ENCODE measurements at regions not wholly inside any gene's neighbourhood (a gene's known extent, or its start where the extent isn't known, plus 50 kb on each side); places are given as distances from the start of the nearest gene placed in this dataset.
"Not testable (repeated sequence)": the region's sequence is repeated elsewhere in the genome, so short reads cannot be mapped to it uniquely, and the experiment has no call there.

DNA sequence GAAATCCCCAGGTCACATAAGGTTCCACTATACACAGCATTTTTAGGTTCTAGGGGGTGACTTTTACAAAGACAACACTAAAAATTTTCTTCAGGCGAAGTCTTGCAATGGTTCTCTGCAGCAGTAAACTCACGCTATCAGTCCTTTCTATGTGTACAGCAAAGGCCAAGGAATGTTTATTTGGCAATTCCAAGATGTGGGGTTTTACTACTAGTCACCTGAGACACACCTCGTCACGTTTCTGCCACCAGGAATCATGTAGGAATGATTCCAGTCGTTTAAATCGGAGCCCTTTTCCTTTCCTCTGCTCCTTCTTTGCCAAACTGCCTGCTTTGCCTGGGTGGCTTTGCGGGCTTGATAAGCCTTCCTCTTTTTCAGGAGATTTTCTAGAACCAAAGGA is 75.9 kb upstream of the ENPEP start:
- no peaks in the 10 kb centered on the region for H3K9me3 ChIP-seq (ENCODE audit: insufficient read depth, low read depth)
- BruUV-seq (replicated peaks): no TSS peak
- H4K20me1 ChIP-seq (ENCODE audit: insufficient read depth): no peaks in the 10 kb centered on the region
- ChIA-PET CTCF (no interaction called here), POLR2A (ENCODE audit: unreplicated experiment) (no interaction called here)
- no peak overlapping the region for H3K27ac ChIP-seq
- H3K79me2 ChIP-seq (ENCODE audit: low read depth): no peaks in the 10 kb centered on the region
- no peaks in the 10 kb centered on the region for H3K36me3 ChIP-seq (ENCODE audit: low read depth)
- H3K4me1 ChIP-seq (replicated peaks; ENCODE audit: insufficient read depth): no peaks in the 10 kb centered on the region
- no peak overlapping the region for H3K4me2 ChIP-seq
- no peak for DNase-seq
- intact Hi-C loops (cut with micrococcal nuclease; ENCODE audit: unreplicated experiment): no loop called here
- no peak for TF ChIP-seq EZH2 (IDR thresholded peaks at IDR 0.05; ENCODE audit: low read depth)
- TF ChIP-seq, protein P1, sequence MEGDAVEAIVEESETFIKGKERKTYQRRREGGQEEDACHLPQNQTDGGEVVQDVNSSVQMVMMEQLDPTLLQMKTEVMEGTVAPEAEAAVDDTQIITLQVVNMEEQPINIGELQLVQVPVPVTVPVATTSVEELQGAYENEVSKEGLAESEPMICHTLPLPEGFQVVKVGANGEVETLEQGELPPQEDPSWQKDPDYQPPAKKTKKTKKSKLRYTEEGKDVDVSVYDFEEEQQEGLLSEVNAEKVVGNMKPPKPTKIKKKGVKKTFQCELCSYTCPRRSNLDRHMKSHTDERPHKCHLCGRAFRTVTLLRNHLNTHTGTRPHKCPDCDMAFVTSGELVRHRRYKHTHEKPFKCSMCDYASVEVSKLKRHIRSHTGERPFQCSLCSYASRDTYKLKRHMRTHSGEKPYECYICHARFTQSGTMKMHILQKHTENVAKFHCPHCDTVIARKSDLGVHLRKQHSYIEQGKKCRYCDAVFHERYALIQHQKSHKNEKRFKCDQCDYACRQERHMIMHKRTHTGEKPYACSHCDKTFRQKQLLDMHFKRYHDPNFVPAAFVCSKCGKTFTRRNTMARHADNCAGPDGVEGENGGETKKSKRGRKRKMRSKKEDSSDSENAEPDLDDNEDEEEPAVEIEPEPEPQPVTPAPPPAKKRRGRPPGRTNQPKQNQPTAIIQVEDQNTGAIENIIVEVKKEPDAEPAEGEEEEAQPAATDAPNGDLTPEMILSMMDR (conservative IDR thresholded peaks at IDR 0.05): no peak
- no peak overlapping the region for H2AFZ ChIP-seq
- no peaks in the 10 kb centered on the region for H3K27me3 ChIP-seq (ENCODE audit: insufficient read depth, low read depth)
- H3F3A ChIP-seq (ENCODE audit: insufficient read depth, low read depth): no peaks in the 10 kb centered on the region
- no peaks in the 10 kb centered on the region for H3K9me2 ChIP-seq (ENCODE audit: insufficient read depth)
- no peak overlapping the region for H3K4me3 ChIP-seq

DNA sequence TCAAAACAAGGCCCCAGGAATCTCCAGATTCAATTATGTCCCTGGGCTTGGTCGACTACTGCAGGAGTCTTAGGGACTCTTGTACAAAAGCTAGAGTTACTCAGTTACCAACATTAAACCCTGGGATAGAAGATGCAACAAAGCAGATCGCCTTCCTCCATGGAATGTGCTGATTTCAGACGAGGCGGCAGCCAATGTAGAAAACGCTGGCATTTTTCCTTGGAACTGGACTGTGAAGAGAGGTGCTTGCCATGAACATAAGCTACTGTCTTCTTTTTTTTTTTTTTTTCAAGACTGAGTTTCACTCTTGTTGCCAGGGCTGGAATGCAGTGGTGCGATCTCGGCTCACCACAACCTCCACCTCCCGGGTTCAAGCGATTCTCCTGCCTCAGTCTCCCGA is 76.9 kb upstream of the ENPEP start:
- POLR2A ChIA-PET (ENCODE audit: unreplicated experiment); H3K27ac ChIP-seq; H4K20me1 ChIP-seq (ENCODE audit: insufficient read depth); H3F3A ChIP-seq (ENCODE audit: insufficient read depth, low read depth); H3K4me3 ChIP-seq; H3K4me1 ChIP-seq (replicated peaks; ENCODE audit: insufficient read depth); BruUV-seq (replicated peaks); CTCF ChIA-PET; intact Hi-C loops (cut with micrococcal nuclease; ENCODE audit: unreplicated experiment); H3K9me3 ChIP-seq (ENCODE audit: insufficient read depth, low read depth); H3K27me3 ChIP-seq (ENCODE audit: insufficient read depth, low read depth); H3K36me3 ChIP-seq (ENCODE audit: low read depth); H3K9me2 ChIP-seq (ENCODE audit: insufficient read depth); H2AFZ ChIP-seq; DNase-seq; H3K4me2 ChIP-seq; H3K79me2 ChIP-seq (ENCODE audit: low read depth): not testable (repeated sequence)

DNA sequence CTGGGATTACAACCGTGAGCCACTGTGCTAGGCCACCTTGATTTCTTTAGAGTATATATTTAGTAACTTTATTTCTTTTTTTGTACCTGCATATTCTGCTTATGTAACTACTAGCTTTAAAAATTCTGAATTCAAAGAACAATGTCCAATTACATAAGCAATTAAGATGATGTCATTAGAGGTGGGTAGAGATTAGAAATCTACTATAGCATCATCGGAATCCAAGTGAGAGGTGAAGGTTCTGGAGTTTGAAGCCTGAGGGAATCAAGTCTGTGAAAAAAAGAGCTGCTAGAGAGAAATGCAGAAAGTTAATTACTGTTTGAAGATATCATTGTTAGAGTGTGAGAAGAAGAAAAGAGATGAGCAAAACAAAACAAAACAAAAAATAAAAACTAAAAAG is 79.0 kb upstream of the ENPEP start:
- peaks cover 27% of the 10 kb centered on the region for H3K4me1 ChIP-seq (replicated peaks; ENCODE audit: insufficient read depth)
- H3K27ac ChIP-seq: no peak overlapping the region
- no peaks in the 10 kb centered on the region for H4K20me1 ChIP-seq (ENCODE audit: insufficient read depth)
- no peaks in the 10 kb centered on the region for H3K9me2 ChIP-seq (ENCODE audit: insufficient read depth)
- H3K79me2 ChIP-seq (ENCODE audit: low read depth): no peaks in the 10 kb centered on the region
- no peak for DNase-seq
- H2AFZ ChIP-seq: no peak overlapping the region
- no TSS peak for BruUV-seq (replicated peaks)
- H3K9me3 ChIP-seq (ENCODE audit: insufficient read depth, low read depth): no peaks in the 10 kb centered on the region
- no peak overlapping the region for H3K4me2 ChIP-seq
- no peaks in the 10 kb centered on the region for H3K36me3 ChIP-seq (ENCODE audit: low read depth)
- H3K4me3 ChIP-seq: no peak overlapping the region
- CTCF ChIA-PET: no interaction called here
- POLR2A ChIA-PET (ENCODE audit: unreplicated experiment): no interaction called here
- no peak for TF ChIP-seq EZH2 (IDR thresholded peaks at IDR 0.05; ENCODE audit: low read depth)
- TF ChIP-seq, protein P1 (conservative IDR thresholded peaks at IDR 0.05): no peak
- intact Hi-C loops (cut with micrococcal nuclease; ENCODE audit: unreplicated experiment): no loop called here
- no peaks in the 10 kb centered on the region for H3K27me3 ChIP-seq (ENCODE audit: insufficient read depth, low read depth)
- H3F3A ChIP-seq (ENCODE audit: insufficient read depth, low read depth): peaks cover 6% of the 10 kb centered on the region

DNA sequence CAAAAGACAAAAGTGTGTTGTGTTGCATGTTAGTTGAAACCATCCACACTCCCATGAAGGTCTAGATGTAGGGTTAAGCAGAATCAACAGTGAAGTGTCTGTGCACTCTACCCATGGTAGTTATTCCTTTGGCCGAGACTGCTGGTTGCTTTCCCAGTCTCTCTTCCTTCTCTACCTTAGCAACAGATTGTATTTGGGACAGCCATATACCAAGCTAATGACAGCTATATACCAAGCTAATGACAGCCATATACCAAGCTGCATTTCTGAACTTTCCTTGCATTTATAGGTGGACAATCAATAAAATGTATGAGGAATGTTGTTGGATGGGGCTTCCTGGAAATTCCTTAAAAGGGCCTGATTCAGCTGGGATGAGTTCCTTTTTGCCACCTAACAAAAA is 80.5 kb upstream of the ENPEP start:
- intact Hi-C loops (cut with micrococcal nuclease; ENCODE audit: unreplicated experiment): no loop called here
- H2AFZ ChIP-seq: no peak overlapping the region
- H3K4me1 ChIP-seq (replicated peaks; ENCODE audit: insufficient read depth): peaks cover 27% of the 10 kb centered on the region
- BruUV-seq (replicated peaks): no TSS peak
- H3K79me2 ChIP-seq (ENCODE audit: low read depth): no peaks in the 10 kb centered on the region
- no peak overlapping the region for H3K4me2 ChIP-seq
- H3K9me2 ChIP-seq (ENCODE audit: insufficient read depth): no peaks in the 10 kb centered on the region
- H4K20me1 ChIP-seq (ENCODE audit: insufficient read depth): no peaks in the 10 kb centered on the region
- TF ChIP-seq, protein P1 (conservative IDR thresholded peaks at IDR 0.05): no peak
- TF ChIP-seq EZH2 (IDR thresholded peaks at IDR 0.05; ENCODE audit: low read depth): no peak
- POLR2A ChIA-PET (ENCODE audit: unreplicated experiment): no interaction called here
- H3K27me3 ChIP-seq (ENCODE audit: insufficient read depth, low read depth): no peaks in the 10 kb centered on the region
- no peak for DNase-seq
- CTCF ChIA-PET: no interaction called here
- no peaks in the 10 kb centered on the region for H3K9me3 ChIP-seq (ENCODE audit: insufficient read depth, low read depth)
- H3K27ac ChIP-seq: no peak overlapping the region
- H3F3A ChIP-seq (ENCODE audit: insufficient read depth, low read depth): peaks cover 6% of the 10 kb centered on the region
- H3K4me3 ChIP-seq: no peak overlapping the region
- H3K36me3 ChIP-seq (ENCODE audit: low read depth): no peaks in the 10 kb centered on the region
